Body of pancreas (tissue), 4 donors: ENCODE measurements at regions not wholly inside any gene's neighbourhood (a gene's known extent, or its start where the extent isn't known, plus 50 kb on each side); places are given as distances from the start of the nearest gene placed in this dataset.

Experiments used
- CTCF ChIP-seq, 7 experiments: fragments of 450-650 bp in 4 of 7; fragments of 200-600 bp in 3 of 7; sonication (generic) in 3 of 7; IDR thresholded peaks; one replicate each; pipeline ENCODE4 v1.5.1; 2016 to 2019; ENCODE audit warnings: antibody characterized with exemption in 7 of 7
- POLR2A ChIP-seq, 3 donors: fragments of 450-650 bp; IDR thresholded peaks; one replicate each; pipeline ENCODE4 v1.6.1; 2016; ENCODE audit warnings: antibody characterized with exemption in 3 of 3, mild to moderate bottlenecking in 2 of 3

GRCh38 chr14:42927313-42927712 lies 1320.6 kb downstream of the LRFN5 start:
- no peak for TF ChIP-seq CTCF (IDR thresholded peaks at IDR 0.05)
- no peak for TF ChIP-seq POLR2A (IDR thresholded peaks at IDR 0.05)
